ENCODE measurements at regions not wholly inside any gene's neighbourhood (a gene's known extent, or its start where the extent isn't known, plus 50 kb on each side); places are given as distances from the start of the nearest gene placed in this dataset.
"Not testable (repeated sequence)": the region's sequence is repeated elsewhere in the genome, so short reads cannot be mapped to it uniquely, and the experiment has no call there.

- DNase-seq = peak; percentile 11
Observed at GRCh38 chr14:77985211-77985615, 185.0 kb upstream of the NRXN3 start.

- DNase-seq = no peak
Observed at GRCh38 chr14:77986773-77987172, 183.4 kb upstream of the NRXN3 start.

GRCh38 chr14:77988096-77988870 lies 181.9 kb upstream of the NRXN3 start:
- no peak for DNase-seq

GRCh38 chr14:77988970-77989369 lies 181.2 kb upstream of the NRXN3 start:
- DNase-seq = no peak

- DNase-seq = no peak
Observed at GRCh38 chr14:77989441-77989991, 180.7 kb upstream of the NRXN3 start.

- DNase-seq = no peak
Observed at GRCh38 chr14:77990337-77990736, 179.8 kb upstream of the NRXN3 start.

- no peak for DNase-seq
Observed at GRCh38 chr14:77991128-77991772, 178.9 kb upstream of the NRXN3 start.

GRCh38 chr14:78005325-78005724 lies 164.8 kb upstream of the NRXN3 start:
- DNase-seq = peak; percentile 13

- no peak for DNase-seq
Observed at GRCh38 chr14:78007160-78007559, 163.0 kb upstream of the NRXN3 start.

- no peak for DNase-seq
Observed at GRCh38 chr14:78010688-78011087, 159.5 kb upstream of the NRXN3 start.

- not testable (repeated sequence) for DNase-seq
Observed at GRCh38 chr14:78013911-78014310, 156.3 kb upstream of the NRXN3 start.

GRCh38 chr14:78016532-78016931 lies 153.6 kb upstream of the NRXN3 start:
- no peak for DNase-seq

- DNase-seq = no peak
Observed at GRCh38 chr14:78018283-78018682, 151.9 kb upstream of the NRXN3 start.

- peak; percentile 61 for DNase-seq
Observed at GRCh38 chr14:78022059-78022458, 148.1 kb upstream of the NRXN3 start.

- DNase-seq = no peak
Observed at GRCh38 chr14:78023112-78023511, 147.1 kb upstream of the NRXN3 start.

GRCh38 chr14:78028471-78028870 lies 141.7 kb upstream of the NRXN3 start:
- no peak for DNase-seq

GRCh38 chr14:78029601-78030372 lies 140.4 kb upstream of the NRXN3 start:
- peak; percentile 80 for DNase-seq

- no peak for DNase-seq
Observed at GRCh38 chr14:78043349-78043748, 126.8 kb upstream of the NRXN3 start.

- no peak for DNase-seq
Observed at GRCh38 chr14:78048120-78048519, 122.1 kb upstream of the NRXN3 start.

GRCh38 chr14:78056890-78057289 lies 113.3 kb upstream of the NRXN3 start:
- not testable (repeated sequence) for DNase-seq

- DNase-seq = no peak
Observed at GRCh38 chr14:78070344-78070743, 99.8 kb upstream of the NRXN3 start.

GRCh38 chr14:78071016-78071549 lies 99.1 kb upstream of the NRXN3 start:
- no peak for DNase-seq

GRCh38 chr14:78073028-78073427 lies 97.1 kb upstream of the NRXN3 start:
- no peak for DNase-seq

All from NCI-H748 treated with DMSO at 0.1 percent for 48 hours (cell line).